22Rv1 (cell line): ENCODE measurements at regions not wholly inside any gene's neighbourhood (a gene's known extent, or its start where the extent isn't known, plus 50 kb on each side); places are given as distances from the start of the nearest gene placed in this dataset.

Experiments used
- H3K27ac ChIP-seq: fragments of 450-650 bp; 2 replicates; pipeline ENCODE4 v1.5.1; 2017
- ZFX ChIP-seq: fragments of 450-650 bp; IDR thresholded peaks from 2 replicates; pipeline ENCODE4 v1.6.1; 2017; ENCODE audit warnings: antibody characterized with exemption, borderline replicate concordance
- TF ChIP-seq, protein P1 (sequence below): fragments of 450-650 bp; IDR thresholded peaks from 2 replicates; pipeline ENCODE4 v1.5.1; 2017; ENCODE audit warnings: mild to moderate bottlenecking

DNA sequence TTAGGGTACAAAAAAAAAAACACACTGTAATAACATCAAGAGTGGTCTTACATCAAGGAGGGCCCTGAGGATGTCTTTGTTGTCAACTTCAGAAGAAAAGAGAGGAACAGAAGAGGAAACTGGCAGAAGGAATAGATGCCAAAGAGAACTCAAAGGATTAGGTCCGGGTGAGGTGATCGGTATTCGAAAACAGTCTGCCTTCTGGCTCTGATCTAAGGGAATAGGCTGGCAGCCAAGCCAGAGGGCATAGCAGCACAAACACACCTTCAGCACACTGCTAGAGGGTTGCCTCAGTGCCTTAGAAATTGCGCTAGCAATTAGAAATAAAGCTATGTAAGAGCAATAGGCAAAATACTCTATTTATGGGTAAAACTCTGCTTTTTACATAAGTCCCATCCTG is 91.4 kb upstream of the TTC29 start:
- TF ChIP-seq, protein P1, sequence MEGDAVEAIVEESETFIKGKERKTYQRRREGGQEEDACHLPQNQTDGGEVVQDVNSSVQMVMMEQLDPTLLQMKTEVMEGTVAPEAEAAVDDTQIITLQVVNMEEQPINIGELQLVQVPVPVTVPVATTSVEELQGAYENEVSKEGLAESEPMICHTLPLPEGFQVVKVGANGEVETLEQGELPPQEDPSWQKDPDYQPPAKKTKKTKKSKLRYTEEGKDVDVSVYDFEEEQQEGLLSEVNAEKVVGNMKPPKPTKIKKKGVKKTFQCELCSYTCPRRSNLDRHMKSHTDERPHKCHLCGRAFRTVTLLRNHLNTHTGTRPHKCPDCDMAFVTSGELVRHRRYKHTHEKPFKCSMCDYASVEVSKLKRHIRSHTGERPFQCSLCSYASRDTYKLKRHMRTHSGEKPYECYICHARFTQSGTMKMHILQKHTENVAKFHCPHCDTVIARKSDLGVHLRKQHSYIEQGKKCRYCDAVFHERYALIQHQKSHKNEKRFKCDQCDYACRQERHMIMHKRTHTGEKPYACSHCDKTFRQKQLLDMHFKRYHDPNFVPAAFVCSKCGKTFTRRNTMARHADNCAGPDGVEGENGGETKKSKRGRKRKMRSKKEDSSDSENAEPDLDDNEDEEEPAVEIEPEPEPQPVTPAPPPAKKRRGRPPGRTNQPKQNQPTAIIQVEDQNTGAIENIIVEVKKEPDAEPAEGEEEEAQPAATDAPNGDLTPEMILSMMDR = no peak
- no peak overlapping the region for H3K27ac ChIP-seq

DNA sequence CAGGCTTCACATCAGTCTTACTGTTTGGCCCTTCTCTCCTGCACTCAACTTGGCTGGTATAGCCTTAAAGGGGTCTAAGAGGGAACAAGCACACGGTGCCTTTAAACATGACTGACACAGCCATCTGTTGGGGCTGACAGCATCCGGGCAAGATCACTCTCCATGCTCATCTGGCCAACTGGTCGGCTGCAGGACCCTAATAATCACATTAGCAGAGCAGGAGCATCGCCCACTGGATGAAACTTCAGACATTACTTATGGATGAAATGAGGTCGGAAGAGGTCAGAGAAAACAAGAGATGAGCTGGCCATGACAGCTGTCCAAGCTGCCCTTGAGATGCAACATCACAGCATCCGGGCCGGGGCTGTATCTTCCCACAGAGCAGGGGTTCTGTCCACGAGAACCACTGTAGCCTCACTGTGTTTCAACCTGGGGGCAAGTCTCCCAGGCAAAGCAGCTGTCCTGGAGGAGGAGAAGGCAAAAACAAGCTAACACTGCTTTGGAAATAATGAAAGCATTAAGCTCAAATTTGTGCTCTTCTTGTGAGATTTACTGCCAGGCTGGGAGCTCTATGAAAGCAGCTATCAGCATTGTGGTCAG is 94.4 kb upstream of the TTC29 start:
- TF ChIP-seq, protein P1 = no peak
- TF ChIP-seq ZFX = no peak
- no peak overlapping the region for H3K27ac ChIP-seq

GRCh38 chr4:147040874-147041273 is 95.2 kb upstream of the TTC29 start:
- TF ChIP-seq ZFX = no peak
- TF ChIP-seq, protein P1 = no peak
- H3K27ac ChIP-seq = no peak overlapping the region

GRCh38 chr4:147041376-147041775 is 95.7 kb upstream of the TTC29 start:
- no peak for TF ChIP-seq ZFX
- TF ChIP-seq, protein P1 = no peak
- H3K27ac ChIP-seq = no peak overlapping the region

- no peak for TF ChIP-seq ZFX
- TF ChIP-seq, protein P1 = no peak
- H3K27ac ChIP-seq = no peak overlapping the region
Measured at GRCh38 chr4:147042046-147042445, 96.4 kb upstream of the TTC29 start.

DNA sequence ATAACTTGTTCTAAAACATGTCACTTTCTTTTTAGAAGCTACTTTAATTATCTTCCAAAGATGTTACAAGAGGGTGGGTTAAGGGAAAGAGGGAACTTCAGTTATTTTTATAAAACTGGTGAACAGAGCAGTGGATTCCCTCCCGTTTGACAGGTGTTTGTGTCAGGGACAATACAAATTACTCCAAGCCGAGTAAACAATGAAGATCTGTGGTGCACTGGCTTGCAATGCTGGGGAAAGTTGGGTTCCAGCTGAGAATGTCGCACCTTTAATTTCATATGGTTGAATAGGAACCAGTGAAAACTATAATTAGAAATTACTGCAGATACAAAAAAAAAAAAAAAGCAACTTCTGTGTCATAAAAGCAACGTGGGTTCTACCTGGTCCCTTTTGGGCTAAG is 98.6 kb upstream of the TTC29 start:
- TF ChIP-seq, protein P1 = no peak
- no peak for TF ChIP-seq ZFX
- no peak overlapping the region for H3K27ac ChIP-seq

DNA sequence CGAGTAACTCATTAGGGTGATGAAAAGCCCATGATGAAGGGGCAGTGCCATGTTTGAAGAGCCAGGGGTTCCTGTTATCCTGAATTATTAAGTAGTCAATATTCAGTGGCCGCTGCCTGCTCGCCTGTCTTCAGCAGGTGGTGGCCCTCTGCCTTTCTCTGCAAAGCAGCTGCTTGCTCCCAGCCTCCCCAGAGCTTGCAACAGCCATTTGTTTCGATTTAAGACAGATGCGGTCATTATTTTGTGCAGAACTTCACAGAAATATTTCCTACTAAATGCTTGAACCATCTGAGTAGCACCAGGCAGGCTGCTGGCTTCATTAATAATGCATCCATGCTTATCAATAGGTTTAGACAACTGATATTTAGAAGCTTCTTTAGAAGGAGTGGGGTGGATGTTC is 104.3 kb upstream of the TTC29 start:
- no peak for TF ChIP-seq ZFX
- TF ChIP-seq, protein P1 = no peak
- H3K27ac ChIP-seq = no peak overlapping the region
